Stimulated activated CD4-positive, alpha-beta T cell treated with anti-CD3 and anti-CD28 coated beads, TNF-alpha, amount 100 ng/mL, for 24 hours (primary cell): ENCODE measurements at regions not wholly inside any gene's neighbourhood (a gene's known extent, or its start where the extent isn't known, plus 50 kb on each side); places are given as distances from the start of the nearest gene placed in this dataset.
"Not testable (repeated sequence)": the region's sequence is repeated elsewhere in the genome, so short reads cannot be mapped to it uniquely, and the experiment has no call there.

Source experiments
- DNase-seq, 3 experiments: peaks; one replicate each; pipeline ENCODE4 v3.0.0-alpha.2; 2020; ENCODE audit warnings: low read depth in 3 of 3

GRCh38 chr10:63675171-63675570 lies 154.0 kb downstream of the REEP3 start:
- DNase-seq = no peak

GRCh38 chr10:63677001-63677400 lies 155.8 kb downstream of the REEP3 start:
- DNase-seq = no peak

GRCh38 chr10:63680545-63680944 lies 159.3 kb downstream of the REEP3 start:
- not testable (repeated sequence) for DNase-seq

GRCh38 chr10:63681993-63682697 lies 160.9 kb downstream of the REEP3 start:
- DNase-seq = no peak

GRCh38 chr10:63682698-63683052 lies 161.5 kb downstream of the REEP3 start:
- DNase-seq = not testable (repeated sequence)

GRCh38 chr10:63683223-63683622 lies 162.0 kb downstream of the REEP3 start:
- DNase-seq = no peak

- DNase-seq = no peak
Measured at GRCh38 chr10:63683686-63684085, 162.5 kb downstream of the REEP3 start.

GRCh38 chr10:63684257-63684936 lies 163.2 kb downstream of the REEP3 start:
- DNase-seq = no peak

- DNase-seq = no peak
Measured at GRCh38 chr10:63689768-63690167, 168.6 kb downstream of the REEP3 start.

- no peak for DNase-seq
Measured at GRCh38 chr10:63692220-63692896, 171.2 kb downstream of the REEP3 start.

- not testable (repeated sequence) for DNase-seq
Measured at GRCh38 chr10:63693021-63693420, 171.8 kb downstream of the REEP3 start.

GRCh38 chr10:63696205-63696604 lies 175.0 kb downstream of the REEP3 start:
- DNase-seq = no peak

- no peak for DNase-seq
Measured at GRCh38 chr10:63697956-63698786, 177.0 kb downstream of the REEP3 start.

GRCh38 chr10:63698787-63699150 lies 177.6 kb downstream of the REEP3 start:
- DNase-seq = no peak

GRCh38 chr10:63699785-63700613 lies 178.8 kb downstream of the REEP3 start:
- peak in 1 of 3 experiments; percentile 29 for DNase-seq

GRCh38 chr10:63700631-63701156 lies 179.5 kb downstream of the REEP3 start:
- no peak for DNase-seq

- DNase-seq = no peak
Measured at GRCh38 chr10:63702092-63702491, 180.9 kb downstream of the REEP3 start.

- DNase-seq = no peak
Measured at GRCh38 chr10:63703113-63703670, 182.0 kb downstream of the REEP3 start.

- no peak for DNase-seq
Measured at GRCh38 chr10:63703740-63704345, 182.6 kb downstream of the REEP3 start.

GRCh38 chr10:63707254-63707910 lies 186.2 kb downstream of the REEP3 start:
- peak in 1 of 3 experiments; percentile 34 for DNase-seq
